Right kidney (tissue), 1 donor: ENCODE measurements at regions not wholly inside any gene's neighbourhood (a gene's known extent, or its start where the extent isn't known, plus 50 kb on each side); places are given as distances from the start of the nearest gene placed in this dataset.
"Not testable (repeated sequence)": the region's sequence is repeated elsewhere in the genome, so short reads cannot be mapped to it uniquely, and the experiment has no call there.

Experiments used
- DNase-seq: peaks from one replicate; pipeline ENCODE4 v3.0.0-alpha.2; 2016

- no peak for DNase-seq
Observed at GRCh38 chr3:181921220-181921619, 209.5 kb downstream of the SOX2 start.

- not testable (repeated sequence) for DNase-seq
Observed at GRCh38 chr3:181925841-181926240, 214.1 kb downstream of the SOX2 start.

GRCh38 chr3:181929501-181929900 lies 217.8 kb downstream of the SOX2 start:
- DNase-seq: no peak

GRCh38 chr3:181930105-181930504 lies 218.4 kb downstream of the SOX2 start:
- DNase-seq: no peak

GRCh38 chr3:181932039-181932438 lies 220.3 kb downstream of the SOX2 start:
- no peak for DNase-seq

GRCh38 chr3:181933052-181933618 lies 221.4 kb downstream of the SOX2 start:
- no peak for DNase-seq

GRCh38 chr3:181935915-181936314 lies 224.2 kb downstream of the SOX2 start:
- DNase-seq: no peak

GRCh38 chr3:181936774-181937173 lies 225.0 kb downstream of the SOX2 start:
- no peak for DNase-seq

GRCh38 chr3:181938580-181938979 lies 226.9 kb downstream of the SOX2 start:
- DNase-seq: not testable (repeated sequence)

GRCh38 chr3:181940703-181941102 lies 229.0 kb downstream of the SOX2 start:
- DNase-seq: no peak

GRCh38 chr3:181941250-181941649 lies 229.5 kb downstream of the SOX2 start:
- DNase-seq: no peak

- DNase-seq: no peak
Observed at GRCh38 chr3:181943285-181943684, 231.6 kb downstream of the SOX2 start.

- DNase-seq: no peak
Observed at GRCh38 chr3:181947606-181948005, 235.9 kb downstream of the SOX2 start.

- no peak for DNase-seq
Observed at GRCh38 chr3:181948286-181948685, 236.6 kb downstream of the SOX2 start.

GRCh38 chr3:181952221-181952620 lies 240.5 kb downstream of the SOX2 start:
- no peak for DNase-seq

GRCh38 chr3:181952929-181953328 lies 241.2 kb downstream of the SOX2 start:
- no peak for DNase-seq

- no peak for DNase-seq
Observed at GRCh38 chr3:181955566-181955965, 243.8 kb downstream of the SOX2 start.

- DNase-seq: no peak
Observed at GRCh38 chr3:181956122-181956521, 244.4 kb downstream of the SOX2 start.

- no peak for DNase-seq
Observed at GRCh38 chr3:181966393-181966792, 254.7 kb downstream of the SOX2 start.

- no peak for DNase-seq
Observed at GRCh38 chr3:181969925-181970324, 258.2 kb downstream of the SOX2 start.

- DNase-seq: no peak
Observed at GRCh38 chr3:181971424-181971823, 259.7 kb downstream of the SOX2 start.

GRCh38 chr3:181974198-181974597 lies 262.5 kb downstream of the SOX2 start:
- no peak for DNase-seq

GRCh38 chr3:181976526-181976925 lies 264.8 kb downstream of the SOX2 start:
- DNase-seq: no peak

GRCh38 chr3:181985386-181985785 lies 273.7 kb downstream of the SOX2 start:
- no peak for DNase-seq

- no peak for DNase-seq
Observed at GRCh38 chr3:181987736-181988135, 276.0 kb downstream of the SOX2 start.
